Esophagus squamous epithelium (tissue), 4 donors: ENCODE measurements at regions not wholly inside any gene's neighbourhood (a gene's known extent, or its start where the extent isn't known, plus 50 kb on each side); places are given as distances from the start of the nearest gene placed in this dataset.

Experiments used
- POLR2A ChIP-seq, 4 donors: fragments of 450-650 bp; IDR thresholded peaks; one replicate each; pipeline ENCODE4 v1.6.1; 2017; ENCODE audit warnings: antibody characterized with exemption in 4 of 4, mild to moderate bottlenecking in 4 of 4, moderate library complexity in 3 of 4
- TF ChIP-seq, protein P1 (sequence below), 6 experiments: fragments of 450-650 bp in 4 of 6; fragments of 200-600 bp in 2 of 6; sonication (generic) in 2 of 6; IDR thresholded peaks; one replicate each; pipeline ENCODE4 v1.5.1; 2016 to 2019; ENCODE audit warnings: antibody characterized with exemption in 6 of 6, mild to moderate bottlenecking in 4 of 6, moderate library complexity in 4 of 6

DNA sequence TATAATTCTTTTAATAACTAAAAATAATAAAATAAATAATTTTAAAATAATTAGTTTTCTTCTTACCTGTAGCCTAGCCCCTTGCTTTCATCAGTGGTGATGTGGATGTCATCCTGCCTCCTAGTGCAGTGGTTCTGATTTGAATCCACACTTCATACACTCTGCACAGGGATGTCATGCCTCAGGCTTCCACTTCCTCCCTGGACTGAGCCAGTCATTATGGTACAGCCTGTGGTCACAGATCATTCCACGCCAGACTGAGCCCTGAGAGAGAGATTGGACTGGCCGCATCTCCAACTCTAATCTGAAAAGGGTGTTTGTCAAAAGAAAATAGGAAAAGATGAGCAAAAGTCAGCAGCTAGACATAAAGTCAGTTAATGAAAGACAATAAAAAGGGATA, 436.2 kb upstream of the IGFBP3 start:
- TF ChIP-seq, protein P1, sequence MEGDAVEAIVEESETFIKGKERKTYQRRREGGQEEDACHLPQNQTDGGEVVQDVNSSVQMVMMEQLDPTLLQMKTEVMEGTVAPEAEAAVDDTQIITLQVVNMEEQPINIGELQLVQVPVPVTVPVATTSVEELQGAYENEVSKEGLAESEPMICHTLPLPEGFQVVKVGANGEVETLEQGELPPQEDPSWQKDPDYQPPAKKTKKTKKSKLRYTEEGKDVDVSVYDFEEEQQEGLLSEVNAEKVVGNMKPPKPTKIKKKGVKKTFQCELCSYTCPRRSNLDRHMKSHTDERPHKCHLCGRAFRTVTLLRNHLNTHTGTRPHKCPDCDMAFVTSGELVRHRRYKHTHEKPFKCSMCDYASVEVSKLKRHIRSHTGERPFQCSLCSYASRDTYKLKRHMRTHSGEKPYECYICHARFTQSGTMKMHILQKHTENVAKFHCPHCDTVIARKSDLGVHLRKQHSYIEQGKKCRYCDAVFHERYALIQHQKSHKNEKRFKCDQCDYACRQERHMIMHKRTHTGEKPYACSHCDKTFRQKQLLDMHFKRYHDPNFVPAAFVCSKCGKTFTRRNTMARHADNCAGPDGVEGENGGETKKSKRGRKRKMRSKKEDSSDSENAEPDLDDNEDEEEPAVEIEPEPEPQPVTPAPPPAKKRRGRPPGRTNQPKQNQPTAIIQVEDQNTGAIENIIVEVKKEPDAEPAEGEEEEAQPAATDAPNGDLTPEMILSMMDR (IDR thresholded peaks at IDR 0.05), result no peak
- TF ChIP-seq POLR2A (IDR thresholded peaks at IDR 0.05), result no peak
